Esophagus squamous epithelium (tissue), 4 donors: ENCODE measurements at regions not wholly inside any gene's neighbourhood (a gene's known extent, or its start where the extent isn't known, plus 50 kb on each side); places are given as distances from the start of the nearest gene placed in this dataset.

ENCODE experiments used
- CTCF ChIP-seq, 6 experiments: fragments of 450-650 bp in 4 of 6; fragments of 200-600 bp in 2 of 6; sonication (generic) in 2 of 6; IDR thresholded peaks; one replicate each; pipeline ENCODE4 v1.5.1; 2016 to 2019; ENCODE audit warnings: antibody characterized with exemption in 6 of 6, mild to moderate bottlenecking in 4 of 6, moderate library complexity in 4 of 6
- POLR2A ChIP-seq, 4 donors: fragments of 450-650 bp; IDR thresholded peaks; one replicate each; pipeline ENCODE4 v1.6.1; 2017; ENCODE audit warnings: antibody characterized with exemption in 4 of 4, mild to moderate bottlenecking in 4 of 4, moderate library complexity in 3 of 4

DNA sequence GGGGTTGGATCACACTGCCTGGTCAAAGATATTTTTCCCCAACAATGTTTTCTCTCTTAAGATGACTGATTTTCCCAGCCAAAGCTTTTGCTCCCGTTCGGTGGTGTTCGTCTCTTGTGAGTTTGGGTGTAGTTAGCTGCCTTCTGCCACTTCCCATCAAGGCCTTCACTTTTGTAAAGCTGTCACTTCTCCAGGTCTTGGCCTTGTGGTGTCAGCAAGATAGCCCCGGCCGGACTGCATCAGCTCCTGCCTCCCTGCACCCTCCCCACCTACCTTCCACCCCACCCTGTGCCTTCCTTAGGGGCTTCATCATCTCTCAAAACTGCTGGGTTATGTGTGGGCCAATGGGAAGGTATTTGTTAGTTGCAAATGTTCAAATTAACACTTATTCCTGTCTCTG lies 228.9 kb downstream of the BCL11A start:
- TF ChIP-seq CTCF (IDR thresholded peaks at IDR 0.05) = no peak
- TF ChIP-seq POLR2A (IDR thresholded peaks at IDR 0.05) = no peak
